ENCODE measurements at regions not wholly inside any gene's neighbourhood (a gene's known extent, or its start where the extent isn't known, plus 50 kb on each side); places are given as distances from the start of the nearest gene placed in this dataset.

DNA sequence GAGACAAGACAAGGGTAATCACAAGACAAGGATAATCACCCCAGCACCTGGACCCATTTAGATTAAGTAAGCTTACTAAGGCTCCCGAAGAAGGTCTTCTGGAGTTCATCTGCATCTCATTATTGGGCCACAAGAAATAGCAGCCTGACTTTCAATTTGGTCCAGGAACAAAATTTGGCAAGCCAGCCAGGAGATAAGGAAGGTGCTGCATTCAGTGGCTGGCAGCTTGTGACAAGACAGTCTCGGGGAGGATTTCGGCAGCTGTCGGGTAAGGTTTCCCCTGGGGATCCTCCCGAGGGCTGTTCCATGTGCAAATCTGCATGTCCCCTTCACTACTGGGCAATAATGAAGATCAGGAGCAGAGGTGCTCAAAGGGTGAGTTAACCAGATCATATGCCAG, 195.2 kb downstream of the FCRL5 start:
- no peak for TF ChIP-seq POLR2A (IDR thresholded peaks at IDR 0.05)
- TF ChIP-seq, protein P1, sequence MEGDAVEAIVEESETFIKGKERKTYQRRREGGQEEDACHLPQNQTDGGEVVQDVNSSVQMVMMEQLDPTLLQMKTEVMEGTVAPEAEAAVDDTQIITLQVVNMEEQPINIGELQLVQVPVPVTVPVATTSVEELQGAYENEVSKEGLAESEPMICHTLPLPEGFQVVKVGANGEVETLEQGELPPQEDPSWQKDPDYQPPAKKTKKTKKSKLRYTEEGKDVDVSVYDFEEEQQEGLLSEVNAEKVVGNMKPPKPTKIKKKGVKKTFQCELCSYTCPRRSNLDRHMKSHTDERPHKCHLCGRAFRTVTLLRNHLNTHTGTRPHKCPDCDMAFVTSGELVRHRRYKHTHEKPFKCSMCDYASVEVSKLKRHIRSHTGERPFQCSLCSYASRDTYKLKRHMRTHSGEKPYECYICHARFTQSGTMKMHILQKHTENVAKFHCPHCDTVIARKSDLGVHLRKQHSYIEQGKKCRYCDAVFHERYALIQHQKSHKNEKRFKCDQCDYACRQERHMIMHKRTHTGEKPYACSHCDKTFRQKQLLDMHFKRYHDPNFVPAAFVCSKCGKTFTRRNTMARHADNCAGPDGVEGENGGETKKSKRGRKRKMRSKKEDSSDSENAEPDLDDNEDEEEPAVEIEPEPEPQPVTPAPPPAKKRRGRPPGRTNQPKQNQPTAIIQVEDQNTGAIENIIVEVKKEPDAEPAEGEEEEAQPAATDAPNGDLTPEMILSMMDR (IDR thresholded peaks at IDR 0.05) = no peak

All from testis (tissue), 2 donors.